ENCODE measurements at regions not wholly inside any gene's neighbourhood (a gene's known extent, or its start where the extent isn't known, plus 50 kb on each side); places are given as distances from the start of the nearest gene placed in this dataset.

DNA sequence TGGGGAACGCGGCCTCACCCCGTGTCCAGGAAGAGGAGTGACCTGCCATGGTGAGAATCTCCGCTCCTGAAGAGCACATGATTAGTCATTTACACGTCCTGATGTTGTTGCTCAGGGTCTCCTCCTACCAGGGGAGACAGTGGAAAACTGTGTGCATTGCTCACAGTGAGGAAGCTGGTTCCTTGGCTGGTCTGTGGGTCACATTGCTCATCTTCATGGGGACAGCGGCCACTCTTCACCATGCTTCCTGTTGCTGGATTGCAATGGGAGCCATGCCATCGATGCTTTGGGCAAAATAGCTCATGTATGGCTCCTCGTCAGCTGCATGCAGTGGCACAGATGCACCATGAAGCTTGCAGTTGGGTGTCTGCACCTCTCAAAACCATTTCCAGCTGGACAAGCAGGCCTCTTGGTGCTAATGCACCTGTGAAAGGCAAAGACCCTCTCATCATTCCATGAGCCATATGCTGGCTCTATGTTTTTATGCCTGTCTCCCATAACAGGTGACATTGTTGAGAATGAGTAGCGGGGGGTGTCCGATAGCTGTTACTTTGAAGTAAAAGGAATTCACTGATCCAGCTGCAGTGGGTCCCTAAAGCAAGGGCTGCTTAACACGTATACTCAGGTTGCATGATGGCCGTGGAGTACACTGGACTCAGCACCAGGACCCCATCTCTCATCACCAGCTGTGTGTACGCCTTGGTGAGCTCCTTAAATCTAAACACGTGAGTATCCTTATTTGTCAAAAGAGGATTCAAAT is 135.0 kb upstream of the ALKAL2 start:
- H3K27ac ChIP-seq, result no peak overlapping the region
- no peak overlapping the region for H3K4me3 ChIP-seq

DNA sequence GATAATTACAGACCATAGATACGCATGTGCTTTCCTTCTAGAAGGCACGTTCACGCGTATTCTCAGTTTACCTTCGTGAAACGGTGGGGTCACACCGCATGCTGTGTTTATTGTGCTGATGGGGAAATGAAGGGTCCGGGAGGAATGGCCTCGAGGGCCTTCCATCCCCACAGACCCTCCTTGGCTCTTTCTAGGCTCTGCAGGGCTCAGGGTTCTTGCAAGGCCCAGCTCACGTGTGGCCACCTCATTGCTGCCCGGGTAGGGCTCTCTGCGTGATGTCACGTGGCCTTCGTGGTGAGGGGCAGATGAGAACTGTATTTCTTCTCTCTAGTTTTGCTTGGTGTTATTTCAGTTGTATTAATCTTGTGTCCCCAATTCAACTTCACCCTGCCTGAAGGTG is 133.5 kb upstream of the ALKAL2 start:
- no peak overlapping the region for H3K4me3 ChIP-seq
- H3K27ac ChIP-seq, result no peak overlapping the region

DNA sequence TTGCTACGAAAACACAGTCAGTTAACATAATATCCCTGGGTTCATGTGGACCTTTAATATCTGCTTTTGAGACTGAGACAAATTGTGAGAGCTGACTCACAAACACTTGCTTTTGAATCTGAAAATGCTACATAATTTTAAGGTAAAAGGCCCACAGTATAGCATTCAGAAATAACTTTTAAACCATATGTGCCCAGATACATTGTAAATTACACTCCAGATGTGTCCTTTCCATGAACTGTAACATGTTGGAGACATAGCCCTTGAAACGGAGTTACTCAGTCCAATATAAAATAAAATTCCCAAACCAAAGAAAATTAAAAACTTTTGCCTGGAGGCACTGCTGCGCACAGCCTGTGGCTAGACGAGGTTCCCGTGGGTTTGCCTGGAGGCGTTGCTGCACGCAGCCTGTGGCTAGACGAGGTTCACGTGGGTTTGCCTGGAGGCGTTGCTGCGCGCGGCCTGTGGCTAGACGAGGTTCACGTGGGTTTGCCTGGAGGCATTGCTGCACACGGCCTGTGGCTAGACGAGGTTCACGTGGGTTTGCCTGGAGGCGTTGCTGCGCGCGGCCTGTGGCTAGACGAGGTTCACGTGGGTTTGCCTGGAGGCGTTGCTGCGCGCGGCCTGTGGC is 131.9 kb upstream of the ALKAL2 start:
- H3K27ac ChIP-seq, result peak overlapping the region in 2 of 21 experiments; percentile 7 to 18

DNA sequence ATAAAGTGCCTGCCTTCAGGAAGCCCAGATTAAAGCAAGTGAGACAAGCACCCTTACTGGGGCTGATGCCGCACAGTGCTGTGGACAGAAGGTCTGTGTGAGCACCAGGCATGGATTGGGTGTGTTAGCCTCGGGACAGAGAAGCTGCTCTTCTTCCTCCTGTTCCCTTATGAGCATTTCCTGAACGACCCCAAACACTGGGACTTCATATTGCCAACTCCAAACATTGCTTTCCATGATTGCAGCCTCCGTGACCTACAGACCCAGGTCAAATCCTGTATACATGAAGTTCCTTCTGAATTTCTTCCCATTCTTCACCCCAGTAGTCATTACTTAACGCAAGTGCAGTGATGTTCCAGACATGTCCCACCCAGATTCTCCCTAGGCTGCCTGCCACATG is 129.8 kb upstream of the ALKAL2 start:
- Histone ChIP-seq H3K27ac (no peak overlapping the region), H3K4me3 (no peak overlapping the region)

More for the DNA sequence above, 131.9 kb upstream of the ALKAL2 start:
- no peak overlapping the region for H3K4me3 ChIP-seq

DNA sequence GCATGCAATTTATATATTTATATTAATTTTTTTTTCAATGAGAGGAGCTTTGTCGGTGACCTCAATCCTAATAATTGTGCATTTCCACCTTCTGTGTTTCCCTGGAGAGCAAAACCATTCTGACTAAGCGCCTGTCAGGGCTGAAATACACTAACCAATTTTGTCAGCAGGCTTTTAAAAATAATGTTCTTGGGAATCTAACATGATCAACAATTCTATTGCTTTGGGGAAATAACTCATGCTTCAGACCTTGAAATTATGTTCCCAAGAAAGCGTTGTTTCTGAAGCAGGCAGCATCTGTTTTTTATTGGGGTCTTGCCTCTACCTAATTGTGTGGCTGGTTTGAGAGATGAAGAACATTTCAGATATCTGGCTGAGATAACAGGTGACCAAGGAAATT is 129.1 kb upstream of the ALKAL2 start:
- H3K27ac ChIP-seq, result no peak overlapping the region
- H3K4me3 ChIP-seq, result no peak overlapping the region

DNA sequence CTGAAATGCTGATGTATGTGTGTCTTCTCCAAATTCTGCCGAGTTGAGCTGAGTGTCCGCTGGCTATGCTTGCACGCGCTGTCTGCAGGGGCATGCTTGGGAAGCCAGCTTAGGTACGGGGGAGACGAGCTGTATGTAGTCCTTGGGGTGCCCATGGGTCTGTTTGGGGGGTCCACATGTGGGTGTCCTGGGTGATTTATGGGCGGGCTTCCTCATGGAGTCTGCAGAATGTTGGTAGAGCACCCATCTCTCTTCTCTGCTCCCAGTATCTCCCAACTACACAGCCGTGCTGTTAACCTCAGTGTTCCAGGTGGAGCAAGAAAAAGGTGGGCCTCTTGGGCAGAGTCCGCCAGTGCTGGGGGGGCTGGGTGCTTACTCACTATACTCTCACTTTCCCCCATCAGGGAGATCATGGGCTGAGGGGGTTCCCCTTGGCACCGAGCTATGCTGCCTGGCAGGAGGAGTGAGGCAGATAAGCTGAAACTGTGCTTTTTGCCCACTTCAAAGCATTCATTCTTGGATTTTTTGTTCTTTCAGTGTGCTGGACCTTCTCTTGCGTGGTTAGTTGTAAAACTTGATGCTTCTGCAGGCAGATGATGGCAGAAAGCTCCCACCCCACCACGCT is 128.2 kb upstream of the ALKAL2 start:
- Histone ChIP-seq H3K27ac (no peak overlapping the region), H3K4me3 (no peak overlapping the region)

DNA sequence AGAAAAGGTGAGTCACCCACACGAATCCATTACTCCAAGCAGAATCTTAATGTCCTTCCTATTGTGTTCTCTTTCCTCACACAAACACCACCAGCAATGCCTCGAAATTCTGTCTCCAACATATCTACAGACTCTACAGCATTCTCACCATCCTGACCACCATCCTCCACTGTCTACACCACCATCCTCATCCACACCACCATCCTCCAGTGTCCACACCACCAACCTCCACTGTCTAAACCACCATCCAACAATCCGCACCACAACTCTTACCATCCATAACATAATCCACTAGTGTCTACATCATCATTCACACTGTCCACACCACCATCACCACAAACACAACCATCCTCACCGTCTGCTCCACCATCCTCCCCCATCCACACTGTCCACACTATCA is 121.6 kb upstream of the ALKAL2 start:
- H3K27ac ChIP-seq, result no peak overlapping the region

DNA sequence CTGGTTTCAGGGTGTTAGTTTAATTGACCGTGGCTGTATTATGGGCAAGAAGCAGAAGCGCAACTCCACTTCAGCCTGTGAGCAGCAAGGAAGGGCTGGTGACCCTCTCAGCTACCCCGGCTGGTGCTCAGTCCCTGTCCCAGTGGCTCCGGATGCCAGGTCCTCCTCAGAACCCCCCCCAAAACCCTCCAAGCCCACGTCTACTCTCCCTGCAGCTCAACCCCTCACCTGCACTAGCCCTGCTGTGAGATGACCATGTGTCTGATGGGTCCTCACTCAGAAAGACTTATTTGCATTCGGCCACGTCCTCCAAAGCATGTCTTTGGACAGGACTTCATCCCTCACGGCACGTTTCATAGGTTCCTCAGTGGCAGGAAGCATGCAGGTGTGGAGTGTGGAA is 119.7 kb upstream of the ALKAL2 start:
- Histone ChIP-seq H3K4me3 (no peak overlapping the region), H3K27ac (no peak overlapping the region)

More for the DNA sequence above, 121.6 kb upstream of the ALKAL2 start:
- H3K4me3 ChIP-seq, result no peak overlapping the region

DNA sequence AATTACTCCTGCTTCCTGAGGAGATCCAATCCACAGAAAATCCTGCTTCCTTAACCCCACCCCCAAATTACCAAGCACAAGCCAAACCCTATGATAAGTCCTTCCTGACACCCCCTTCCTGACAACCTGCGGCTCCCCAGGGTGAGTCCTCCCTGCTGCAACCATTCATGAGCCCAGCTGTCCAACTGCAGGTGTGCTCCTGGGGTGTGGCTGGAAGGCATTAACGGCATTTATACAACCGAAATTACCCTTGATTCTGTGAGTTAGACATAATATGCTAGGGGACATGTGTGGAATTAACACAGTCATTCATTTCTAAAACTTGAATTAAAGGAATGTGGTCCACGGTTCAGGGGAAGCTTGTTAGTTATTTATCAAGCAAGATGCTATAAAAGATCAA is 119.0 kb upstream of the ALKAL2 start:
- H3K4me3 ChIP-seq, result no peak overlapping the region
- no peak overlapping the region for H3K27ac ChIP-seq

DNA sequence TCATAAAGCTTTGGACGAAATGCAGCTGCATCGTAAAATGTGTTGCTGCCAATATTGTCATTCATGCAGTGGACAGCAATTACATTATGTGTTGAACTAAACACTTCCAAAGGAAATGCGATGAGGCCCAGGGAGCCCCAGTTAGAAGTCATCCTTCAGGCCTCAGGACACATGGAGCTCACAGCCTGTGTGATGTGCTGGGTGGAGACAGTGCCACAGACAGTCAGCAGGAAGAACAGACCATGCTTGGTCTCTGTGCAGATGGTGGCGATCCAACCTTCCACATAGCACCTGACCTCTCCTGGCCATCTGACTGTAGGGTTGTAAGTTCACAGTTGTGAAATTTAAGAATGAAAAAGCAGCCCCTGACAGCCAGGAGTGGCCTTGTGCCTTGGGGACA is 118.3 kb upstream of the ALKAL2 start:
- H3K4me3 ChIP-seq, result no peak overlapping the region
- H3K27ac ChIP-seq, result no peak overlapping the region

DNA sequence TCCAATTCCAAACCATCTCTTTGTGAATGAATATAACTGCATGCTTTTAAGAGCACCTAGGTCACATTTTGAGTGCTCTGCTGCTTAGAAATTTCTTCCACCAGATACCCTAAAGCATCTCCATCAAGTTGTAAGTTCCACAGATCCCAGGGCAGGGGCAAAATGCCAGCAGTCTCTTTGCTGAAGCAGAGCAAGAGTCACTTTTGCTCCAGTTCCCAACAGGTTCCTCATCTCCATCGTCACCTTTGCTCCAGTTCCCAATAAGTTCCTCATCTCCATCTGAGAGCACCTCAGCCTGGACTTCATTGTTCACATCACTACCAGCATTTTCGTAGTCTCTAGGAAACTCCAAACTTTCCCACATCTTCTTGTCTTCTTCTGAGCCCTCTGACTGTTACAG is 116.7 kb upstream of the ALKAL2 start:
- Histone ChIP-seq H3K4me3 (no peak overlapping the region), H3K27ac (no peak overlapping the region)

DNA sequence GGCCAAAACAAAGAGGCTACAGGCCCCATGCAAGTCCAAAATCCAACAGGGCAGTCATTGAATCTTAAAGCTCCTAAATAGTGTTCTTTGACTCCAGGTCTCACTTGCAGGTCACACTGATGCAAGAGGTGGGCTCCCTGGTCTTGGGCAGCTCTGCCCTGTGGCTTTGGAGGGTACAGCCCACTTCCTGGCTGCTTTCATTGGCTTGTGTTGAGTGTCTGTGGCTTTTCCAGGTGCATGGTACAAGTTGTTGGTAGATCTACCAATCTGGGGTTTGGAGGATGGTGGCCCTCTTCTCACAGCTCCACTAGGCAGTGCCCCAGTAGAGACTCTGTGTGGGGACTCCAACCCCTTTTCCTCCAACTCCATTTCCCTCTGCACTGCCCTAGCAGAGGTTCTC is 115.8 kb upstream of the ALKAL2 start:
- no peak overlapping the region for H3K27ac ChIP-seq

DNA sequence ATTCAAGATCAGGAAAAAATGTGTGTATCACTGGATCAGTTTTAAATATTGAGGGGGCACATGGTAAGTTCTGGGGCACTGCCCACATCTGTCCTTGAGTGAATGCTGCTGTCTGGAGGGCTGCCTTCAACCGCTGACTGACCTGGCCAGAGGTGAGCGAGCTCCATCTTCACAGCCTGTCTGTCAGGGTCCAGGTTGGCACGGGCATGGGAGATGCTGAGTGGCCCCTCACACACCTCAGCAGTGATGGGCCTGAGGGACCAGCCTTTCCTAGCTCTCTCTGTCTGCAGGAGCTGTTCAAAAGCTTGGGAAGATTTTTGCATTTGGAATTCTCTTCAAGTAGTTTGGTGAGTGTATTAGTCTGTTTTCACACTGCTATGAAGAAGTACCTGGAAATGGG is 114.8 kb upstream of the ALKAL2 start:
- H3K27ac ChIP-seq, result no peak overlapping the region

More for the DNA sequence above, 115.8 kb upstream of the ALKAL2 start:
- no peak overlapping the region for H3K4me3 ChIP-seq

DNA sequence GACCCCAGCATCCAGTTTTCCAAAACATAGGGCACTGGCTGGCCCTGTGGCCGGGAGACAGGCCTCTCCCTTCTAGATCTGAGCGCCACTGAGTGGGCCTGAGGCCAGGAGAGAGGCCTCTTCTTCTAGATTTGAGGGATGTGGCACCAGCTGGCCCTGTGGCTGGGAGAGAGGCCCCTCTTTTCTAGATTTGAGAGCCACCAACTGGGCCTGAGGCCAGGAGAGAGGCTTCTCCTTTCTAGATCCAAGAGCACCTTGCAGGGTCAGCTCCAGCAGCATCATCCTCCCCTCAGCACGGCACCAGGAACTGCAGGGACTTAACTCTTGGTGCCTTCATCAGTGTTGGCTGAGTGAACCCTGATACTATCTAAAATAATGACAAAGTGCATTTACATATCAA is 114.3 kb upstream of the ALKAL2 start:
- no peak overlapping the region for H3K4me3 ChIP-seq
- H3K27ac ChIP-seq, result no peak overlapping the region

More for the DNA sequence above, 114.8 kb upstream of the ALKAL2 start:
- no peak overlapping the region for H3K4me3 ChIP-seq

DNA sequence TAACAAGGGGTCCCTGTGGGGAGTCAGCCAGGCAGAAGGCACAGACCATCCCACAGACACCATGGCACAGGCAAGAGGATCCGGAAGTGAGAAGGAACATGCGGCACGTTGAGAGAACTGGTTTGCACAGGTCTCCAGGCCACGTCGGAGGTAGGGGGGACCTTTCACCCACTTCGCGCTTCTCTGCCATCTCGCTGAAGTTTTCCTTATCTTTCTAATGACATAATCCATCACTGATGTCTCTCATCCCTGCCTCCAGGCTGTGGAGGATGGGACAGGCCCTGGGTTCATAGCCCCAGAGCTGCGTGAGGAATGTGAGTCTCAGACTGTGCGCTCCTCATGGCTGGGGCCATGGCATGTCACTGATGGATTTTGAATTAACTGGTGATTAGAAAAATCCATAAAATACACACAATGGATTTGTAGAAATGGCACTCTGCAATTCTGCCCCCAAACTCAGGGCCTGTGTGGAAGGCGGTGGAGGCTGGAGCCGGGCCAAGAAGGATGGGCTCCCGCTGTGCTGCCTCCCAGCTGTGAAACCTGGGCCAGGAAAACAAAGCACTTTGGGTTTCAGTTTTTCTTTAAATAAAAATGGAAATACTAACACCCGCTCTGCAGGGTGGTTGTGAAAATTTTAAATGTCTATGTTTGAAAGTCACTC is 113.3 kb upstream of the ALKAL2 start:
- Histone ChIP-seq H3K27ac (no peak overlapping the region), H3K4me3 (no peak overlapping the region)

DNA sequence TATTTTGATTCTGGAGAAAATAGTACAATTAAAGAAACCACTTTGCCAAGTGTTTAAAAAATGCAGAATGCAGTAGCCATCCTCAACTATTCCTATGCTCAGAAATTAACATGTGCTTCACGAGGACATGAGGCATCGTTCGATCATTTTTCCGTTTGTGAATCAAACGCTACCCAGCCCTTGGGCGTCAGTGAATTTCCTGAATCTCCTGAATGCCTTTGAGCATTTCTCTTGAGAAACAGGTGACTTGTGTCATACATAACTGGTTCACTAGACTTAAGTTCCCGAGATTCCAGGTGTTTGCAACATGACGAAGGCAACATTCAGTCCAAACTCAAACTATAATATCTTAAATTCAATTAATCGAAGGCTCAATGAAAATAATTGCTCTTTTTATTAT is 110.0 kb upstream of the ALKAL2 start:
- H3K4me3 ChIP-seq, result no peak overlapping the region
- H3K27ac ChIP-seq, result no peak overlapping the region

DNA sequence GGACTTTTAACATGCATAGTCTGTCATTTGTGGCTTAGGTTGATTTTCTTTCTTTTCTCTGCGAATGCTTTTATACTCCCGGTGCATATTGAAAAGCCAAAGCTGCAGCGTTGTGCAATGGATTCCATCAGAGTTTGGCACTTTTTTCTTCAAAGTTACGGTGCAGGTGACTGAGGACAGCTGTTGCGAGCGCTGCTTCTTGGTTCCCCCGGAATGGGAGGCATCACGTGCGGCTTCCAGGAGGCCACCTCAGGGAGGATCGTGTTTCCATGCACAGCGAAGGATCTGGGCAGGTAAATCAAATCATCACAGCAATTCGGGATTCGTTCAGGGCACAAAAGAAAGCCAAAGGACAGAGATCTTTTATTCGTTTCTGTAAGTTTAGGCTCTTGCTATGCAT is 109.6 kb upstream of the ALKAL2 start:
- Histone ChIP-seq H3K27ac (no peak overlapping the region), H3K4me3 (no peak overlapping the region)

DNA sequence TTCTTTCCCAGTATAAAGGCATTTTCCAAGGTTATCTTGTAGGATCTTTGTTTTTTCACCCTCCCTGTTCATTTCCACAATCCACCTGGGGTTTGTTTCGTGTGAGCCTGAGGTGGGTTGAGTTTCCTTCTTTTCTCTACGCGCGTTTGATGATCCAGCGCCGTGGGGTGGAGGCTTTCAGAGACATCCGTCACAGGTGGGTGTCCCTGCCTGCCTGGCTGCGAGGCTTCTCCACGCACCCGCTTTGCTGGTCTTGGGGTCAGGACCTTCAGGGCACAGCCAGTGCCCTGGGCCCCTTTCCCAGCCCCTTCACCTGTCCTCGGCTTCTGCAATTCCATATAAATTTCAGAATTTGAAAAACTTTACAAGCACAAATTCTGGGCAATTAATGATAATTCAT is 109.0 kb upstream of the ALKAL2 start:
- no peak overlapping the region for H3K4me3 ChIP-seq
- H3K27ac ChIP-seq, result no peak overlapping the region

DNA sequence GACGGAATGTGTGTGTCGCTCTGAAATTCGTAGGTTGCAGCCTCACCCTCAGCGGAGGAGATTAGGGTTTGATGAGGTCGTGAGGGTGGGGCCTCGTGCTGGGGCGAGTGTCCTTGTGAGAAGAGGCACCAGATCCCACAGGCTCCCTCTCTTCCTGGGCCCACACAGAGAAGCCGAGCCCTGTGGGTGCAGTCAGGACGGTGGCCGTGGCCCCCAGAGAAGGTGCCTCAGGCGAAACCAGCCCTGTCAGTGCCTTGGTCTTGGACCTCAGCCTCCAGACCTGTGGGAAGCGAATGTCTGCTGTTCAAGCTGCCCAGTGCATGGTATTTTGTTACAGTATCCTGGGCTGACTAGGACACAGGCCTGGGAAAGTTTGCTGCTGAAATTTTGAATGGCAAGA is 108.0 kb upstream of the ALKAL2 start:
- Histone ChIP-seq H3K27ac (no peak overlapping the region), H3K4me3 (no peak overlapping the region)
